Lower lobe of right lung (tissue), 2 donors: ENCODE measurements at regions not wholly inside any gene's neighbourhood (a gene's known extent, or its start where the extent isn't known, plus 50 kb on each side); places are given as distances from the start of the nearest gene placed in this dataset.

ENCODE experiments used
- ATAC-seq, 2 donors: fragments of 200-7000 bp; cut with Tn5 transposase; one replicate each; pipeline ENCODE4 v1.9.1; 2020 to 2022; ENCODE audit warnings: mild to moderate bottlenecking in 2 of 2, moderate library complexity in 2 of 2
- DNase-seq: peaks from one replicate; pipeline ENCODE4 v3.0.0-alpha.2; 2020
- H3K27ac ChIP-seq: fragments of 200-600 bp; one replicate; pipeline ENCODE4 v1.8.0; 2022
- H3K27me3 ChIP-seq: fragments of 200-600 bp; one replicate; pipeline ENCODE4 v1.8.0; 2022; ENCODE audit warnings: low read depth
- H3K36me3 ChIP-seq: fragments of 200-600 bp; one replicate; pipeline ENCODE4 v1.8.0; 2022; ENCODE audit warnings: mild to moderate bottlenecking
- H3K4me1 ChIP-seq: fragments of 200-600 bp; one replicate; pipeline ENCODE4 v1.8.0; 2022
- H3K4me3 ChIP-seq: fragments of 200-600 bp; one replicate; pipeline ENCODE4 v1.8.0; 2022; ENCODE audit warnings: mild to moderate bottlenecking
- H3K9me3 ChIP-seq: fragments of 200-600 bp; one replicate; pipeline ENCODE4 v1.8.0; 2022
- intact Hi-C: fragments of 100-400 bp; cut with DNase I; formaldehyde crosslinking; loops from one replicate; pipeline ENCODE4 v1.11.0; 2022
- TF ChIP-seq, protein P1 (sequence below): fragments of 200-600 bp; IDR thresholded peaks from one replicate; pipeline ENCODE4 v1.8.0; 2022; ENCODE audit warnings: antibody characterized with exemption, mild to moderate bottlenecking
- donor health status: DM: no; HTN: yes; CAD: no; lungs with severe emphysema.

DNA sequence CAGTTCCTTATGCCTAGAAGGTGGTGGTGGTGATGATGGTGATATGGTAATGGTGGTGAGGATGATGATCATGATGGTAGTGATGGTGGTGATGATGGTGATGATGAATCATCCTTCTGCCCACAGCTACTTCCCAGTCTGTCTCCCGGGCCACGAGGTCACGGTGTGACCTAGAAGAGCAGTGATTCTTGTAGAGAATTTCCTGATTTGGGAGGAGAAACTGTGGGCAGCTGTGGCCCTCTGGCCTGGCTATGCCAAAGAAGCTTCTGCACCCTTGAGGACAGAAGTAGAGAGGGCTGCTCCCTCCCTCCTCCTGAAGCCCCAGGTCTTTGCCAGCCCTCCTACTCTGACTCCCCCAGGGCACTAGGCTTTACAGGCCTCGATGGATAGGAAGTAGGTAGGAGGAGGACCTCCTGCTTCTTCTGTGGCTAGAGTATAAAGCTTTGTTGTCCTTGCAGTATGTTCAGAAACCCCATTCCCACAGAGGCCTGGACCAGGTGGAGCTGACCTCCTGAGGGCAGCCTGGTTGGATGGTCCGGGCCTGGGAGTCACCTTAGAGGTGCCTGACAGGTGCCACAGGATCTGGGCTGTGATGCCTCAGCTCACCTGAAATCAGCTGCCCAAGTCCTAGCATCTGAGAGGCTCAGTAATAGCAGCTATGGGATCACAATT lies 57.9 kb upstream of the EPAS1 start:
- TF ChIP-seq, protein P1, sequence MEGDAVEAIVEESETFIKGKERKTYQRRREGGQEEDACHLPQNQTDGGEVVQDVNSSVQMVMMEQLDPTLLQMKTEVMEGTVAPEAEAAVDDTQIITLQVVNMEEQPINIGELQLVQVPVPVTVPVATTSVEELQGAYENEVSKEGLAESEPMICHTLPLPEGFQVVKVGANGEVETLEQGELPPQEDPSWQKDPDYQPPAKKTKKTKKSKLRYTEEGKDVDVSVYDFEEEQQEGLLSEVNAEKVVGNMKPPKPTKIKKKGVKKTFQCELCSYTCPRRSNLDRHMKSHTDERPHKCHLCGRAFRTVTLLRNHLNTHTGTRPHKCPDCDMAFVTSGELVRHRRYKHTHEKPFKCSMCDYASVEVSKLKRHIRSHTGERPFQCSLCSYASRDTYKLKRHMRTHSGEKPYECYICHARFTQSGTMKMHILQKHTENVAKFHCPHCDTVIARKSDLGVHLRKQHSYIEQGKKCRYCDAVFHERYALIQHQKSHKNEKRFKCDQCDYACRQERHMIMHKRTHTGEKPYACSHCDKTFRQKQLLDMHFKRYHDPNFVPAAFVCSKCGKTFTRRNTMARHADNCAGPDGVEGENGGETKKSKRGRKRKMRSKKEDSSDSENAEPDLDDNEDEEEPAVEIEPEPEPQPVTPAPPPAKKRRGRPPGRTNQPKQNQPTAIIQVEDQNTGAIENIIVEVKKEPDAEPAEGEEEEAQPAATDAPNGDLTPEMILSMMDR: no peak
- ATAC-seq (peak; percentile 55 to 67), DNase-seq (peak; percentile 66)
- Histone ChIP-seq H3K4me1 (peaks cover 7% of the 10 kb centered on the region), H3K4me3 (no peak overlapping the region), H3K27me3 (no peaks in the 10 kb centered on the region), H3K9me3 (no peaks in the 10 kb centered on the region), H3K27ac (peak overlapping the region; percentile 58), H3K36me3 (no peaks in the 10 kb centered on the region)
- intact Hi-C loops: no loop called here

- H3K27me3 ChIP-seq: no peaks in the 10 kb centered on the region
- DNase-seq (no peak), ATAC-seq (peak; percentile 37 to 38)
- no peak overlapping the region for H3K27ac ChIP-seq
- H3K9me3 ChIP-seq: no peaks in the 10 kb centered on the region
- TF ChIP-seq, protein P1: no peak
- intact Hi-C loops: no loop called here
- peaks cover 7% of the 10 kb centered on the region for H3K4me1 ChIP-seq
- H3K4me3 ChIP-seq: no peak overlapping the region
- no peaks in the 10 kb centered on the region for H3K36me3 ChIP-seq
These were observed 57.4 kb upstream of the EPAS1 start for GRCh38 chr2:46239847-46240181.

DNA sequence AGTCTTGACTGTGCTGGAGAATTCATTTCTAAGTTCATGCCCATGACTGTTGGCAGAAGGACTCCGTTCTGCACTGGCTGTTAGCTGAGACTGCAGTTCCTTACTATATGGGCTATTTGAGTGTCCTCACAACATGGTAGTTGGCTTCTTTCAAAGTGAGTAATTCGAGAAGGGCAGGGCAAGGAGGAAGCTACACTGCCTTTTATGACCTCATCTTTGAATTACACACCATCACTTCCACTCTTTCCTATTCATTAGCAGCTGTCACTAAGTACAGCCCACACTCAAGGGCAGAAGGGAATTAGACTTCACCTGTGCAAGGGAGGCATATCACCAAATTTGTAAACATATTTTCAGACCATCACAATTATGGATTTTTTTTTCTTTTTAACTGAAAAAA lies 55.9 kb upstream of the EPAS1 start:
- no peak overlapping the region for H3K4me3 ChIP-seq
- TF ChIP-seq, protein P1: no peak
- DNase-seq (no peak), ATAC-seq (peak; percentile 35 to 51)
- H3K4me1 ChIP-seq: peaks cover 7% of the 10 kb centered on the region
- no peaks in the 10 kb centered on the region for H3K9me3 ChIP-seq
- intact Hi-C loops: no loop called here
- no peak overlapping the region for H3K27ac ChIP-seq
- H3K36me3 ChIP-seq: no peaks in the 10 kb centered on the region
- H3K27me3 ChIP-seq: no peaks in the 10 kb centered on the region

GRCh38 chr2:46245869-46246268 lies 51.3 kb upstream of the EPAS1 start:
- TF ChIP-seq, protein P1: no peak
- Histone ChIP-seq H3K4me3 (no peak overlapping the region), H3K4me1 (no peaks in the 10 kb centered on the region), H3K36me3 (no peaks in the 10 kb centered on the region), H3K27ac (no peak overlapping the region), H3K27me3 (no peaks in the 10 kb centered on the region), H3K9me3 (no peaks in the 10 kb centered on the region)
- ATAC-seq (no peak), DNase-seq (no peak)
- intact Hi-C loops: no loop called here

DNA sequence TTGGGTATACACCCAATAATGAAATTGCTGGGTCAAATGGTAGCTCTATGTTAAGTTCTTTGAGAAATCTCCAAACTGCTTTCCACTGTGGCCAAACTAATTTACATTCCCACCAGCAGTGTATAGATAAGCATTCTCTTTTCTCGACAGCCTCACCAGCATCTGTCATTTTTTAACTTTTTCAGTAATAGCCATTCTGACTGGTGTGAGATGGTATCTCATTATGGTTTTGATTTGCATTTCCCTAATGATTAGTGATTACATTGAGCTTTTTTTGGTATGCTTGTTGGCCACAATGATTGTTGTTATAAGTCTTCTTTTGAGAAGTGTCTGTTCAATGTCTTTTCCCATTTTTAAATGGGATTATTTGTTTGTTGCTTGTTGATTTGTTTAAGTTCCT lies 50.4 kb upstream of the EPAS1 start:
- no peak overlapping the region for H3K4me3 ChIP-seq
- TF ChIP-seq, protein P1: no peak
- no peak overlapping the region for H3K27ac ChIP-seq
- intact Hi-C loops: no loop called here
- no peaks in the 10 kb centered on the region for H3K9me3 ChIP-seq
- H3K4me1 ChIP-seq: no peaks in the 10 kb centered on the region
- H3K36me3 ChIP-seq: no peaks in the 10 kb centered on the region
- no peaks in the 10 kb centered on the region for H3K27me3 ChIP-seq
- DNase-seq: no peak
- ATAC-seq: no peak
